Heart right ventricle (tissue), 16 donors: ENCODE measurements at regions not wholly inside any gene's neighbourhood (a gene's known extent, or its start where the extent isn't known, plus 50 kb on each side); places are given as distances from the start of the nearest gene placed in this dataset.

Experiments
- ATAC-seq, 8 donors: fragments of 200-7000 bp; cut with Tn5 transposase; one replicate each; pipeline ENCODE4 v1.9.1; 2020; ENCODE audit warnings: mild to moderate bottlenecking in 8 of 8, moderate library complexity in 8 of 8, moderate number of reproducible peaks in 1 of 8
- DNase-seq, 2 donors: peaks; one replicate each; pipeline ENCODE4 v3.0.0-alpha.2; 2020
- H3K27ac ChIP-seq, 10 donors: fragments of 200-600 bp; sonication (generic) in 2 of 10; one replicate each; pipeline versions ENCODE4 v1.5.0 to v1.8.0; 2020 to 2022; ENCODE audit warnings: mild to moderate bottlenecking in 3 of 10
- H3K27me3 ChIP-seq, 7 donors: fragments of 200-600 bp; one replicate each; pipeline ENCODE4 v1.8.0; 2021 to 2022; ENCODE audit warnings: mild to moderate bottlenecking in 2 of 7
- H3K36me3 ChIP-seq, 9 donors: fragments of 200-600 bp; sonication (generic) in 1 of 9; one replicate each; pipeline versions ENCODE4 v1.5.0 to v1.8.0; 2020 to 2022; ENCODE audit warnings: mild to moderate bottlenecking in 2 of 9
- H3K4me1 ChIP-seq, 9 donors: fragments of 200-600 bp; sonication (generic) in 1 of 9; one replicate each; pipeline versions ENCODE4 v1.5.0 to v1.8.0; 2020 to 2022; ENCODE audit warnings: mild to moderate bottlenecking in 4 of 9
- H3K4me3 ChIP-seq, 10 donors: fragments of 200-600 bp; sonication (generic) in 2 of 10; one replicate each; pipeline versions ENCODE4 v1.5.0 to v1.8.0; 2020 to 2022; ENCODE audit warnings: mild to moderate bottlenecking in 7 of 10, moderate library complexity in 2 of 10
- H3K9me3 ChIP-seq, 11 donors: fragments of 200-600 bp in 10 of 11; sonication (generic) in 2 of 11; one replicate each; pipeline versions ENCODE4 v1.5.0 to v1.8.0; 2013 to 2022; ENCODE audit warnings: mild to moderate bottlenecking in 2 of 11, control low read depth in 1 of 11, moderate library complexity in 1 of 11
- CTCF ChIP-seq, 9 donors: fragments of 200-600 bp; sonication (generic) in 2 of 9; IDR thresholded peaks; one replicate each; pipeline versions ENCODE4 v1.5.0 to v1.8.0; 2021 to 2022; ENCODE audit warnings: antibody characterized with exemption in 9 of 9, mild to moderate bottlenecking in 5 of 9, moderate library complexity in 1 of 9
- WGBS, 2 donors: extraction: QIAGEN DNeasy Blood & Tissue Kit; methylation state at CpG; one replicate each; pipeline ENCODE4 v1.1.7; 2013; ENCODE audit warnings: inconsistent platforms in 1 of 2; 5-methylcytosine and 5-hydroxymethylcytosine counted together
- intact Hi-C, 10 donors: fragments of 100-400 bp; cut with DNase I; formaldehyde crosslinking; loops; one replicate each; pipeline versions ENCODE4 v1.11.1 to v1.14.2; 2022
- donor health status: Arrhythmogenic right ventricular cardiomyopathy.
- donor health status: ischemic (EF 13 %, LVEDD 7.1; RV severe dilation, severe dysfunction).
- donor health status: healthy with polysubstance abuse.
- donor health status: DM: no; HTN: yes; CAD: no.
- donor health status: DM: no; HTN: no; CAD: no.
- donor health status: ischemic (EF 25% LVEDD 6.9; RV normal size, moderate dysfunction).
- donor health status: ischemic (EF 25% LVEDD 5.7; RV mildly dilated, moderate dysfunction).
- donor health status: healthy.
- donor health status: DM: yes; HTN: yes; CAD: no.
- donor health status: Ischemic cardiomyopathy.
- donor health status: ischemic (EF 35%, LVEDD 5.7; RV mildly dilated, moderate dysfunction).
- donor health status: nonischemic (EF 11% LVEDD 7.7; RV severe dilation, severe dysfunction).
- donor health status: DM: yes; HTN: yes; CAD: no.
- donor health status: PGD.
- donor health status: ischemic (EF 29% LVEDD 5.4; RV normal size, mild dysfunction).
- donor health status: nonischemic (EF 23%, LVEDD 6.1; RV moderate dilation, normal function).

GRCh38 chr7:115704884-115705283, 325.7 kb downstream of the TFEC start:
- WGBS, 2 donors = 67 to 84% methylated on average over 2 of the region's 2 CpGs
- Histone ChIP-seq H3K27ac (no peak overlapping the region), H3K27me3 (peaks cover 0 to 5% (median 0%) of the 10 kb centered on the region in 7 donors), H3K4me1 (no peaks in the 10 kb centered on the region), H3K4me3 (no peak overlapping the region), H3K9me3 (no peaks in the 10 kb centered on the region), H3K36me3 (no peaks in the 10 kb centered on the region)
- TF ChIP-seq CTCF (IDR thresholded peaks at IDR 0.05) = no peak
- DNase-seq (no peak), ATAC-seq (no peak)
- intact Hi-C loops = no loop called here

- DNase-seq (no peak), ATAC-seq (no peak)
- WGBS, 2 donors = 68 to 84% methylated on average over 1 of the region's 1 CpG
- intact Hi-C loops = no loop called here
- Histone ChIP-seq H3K4me3 (no peak overlapping the region), H3K27me3 (no peaks in the 10 kb centered on the region), H3K4me1 (no peaks in the 10 kb centered on the region), H3K36me3 (no peaks in the 10 kb centered on the region), H3K27ac (no peak overlapping the region), H3K9me3 (no peaks in the 10 kb centered on the region)
- no peak for TF ChIP-seq CTCF (IDR thresholded peaks at IDR 0.05)
These were observed 329.4 kb downstream of the TFEC start for GRCh38 chr7:115701141-115701540.

- DNase-seq (no peak), ATAC-seq (no peak)
- TF ChIP-seq CTCF (IDR thresholded peaks at IDR 0.05) = no peak
- intact Hi-C loops = no loop called here
- no peaks in the 10 kb centered on the region for H3K27me3 ChIP-seq
- no peaks in the 10 kb centered on the region for H3K36me3 ChIP-seq
- no peaks in the 10 kb centered on the region for H3K9me3 ChIP-seq
- no peak overlapping the region for H3K4me3 ChIP-seq
- no peak overlapping the region for H3K27ac ChIP-seq
- H3K4me1 ChIP-seq = no peaks in the 10 kb centered on the region
These were observed 336.1 kb downstream of the TFEC start for GRCh38 chr7:115694424-115694823.

DNA sequence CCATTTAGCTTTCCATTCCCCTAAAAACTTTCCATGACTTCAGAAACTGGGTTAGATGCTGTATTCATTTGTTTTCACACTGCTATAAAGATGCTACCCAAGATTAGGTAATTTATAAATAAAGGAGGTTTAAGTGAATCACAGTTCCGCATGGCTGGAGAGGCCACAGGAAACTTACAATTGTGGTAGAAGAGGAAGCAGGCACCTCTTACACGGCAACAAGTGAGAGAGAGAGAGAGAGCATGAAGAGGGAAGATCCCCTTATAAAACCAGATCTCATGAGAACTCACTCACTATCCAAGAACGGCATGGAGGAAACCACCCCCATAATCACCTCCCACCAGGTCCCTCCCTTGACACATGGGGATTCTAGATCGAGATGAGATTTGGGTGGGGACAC, 336.8 kb downstream of the TFEC start:
- TF ChIP-seq CTCF (IDR thresholded peaks at IDR 0.05) = no peak
- Histone ChIP-seq H3K4me3 (no peak overlapping the region), H3K4me1 (no peaks in the 10 kb centered on the region), H3K9me3 (no peaks in the 10 kb centered on the region), H3K27me3 (no peaks in the 10 kb centered on the region), H3K27ac (no peak overlapping the region), H3K36me3 (no peaks in the 10 kb centered on the region)
- ATAC-seq (no peak), DNase-seq (no peak)
- intact Hi-C loops = no loop called here
- 69 to 77% methylated on average over 4 of the region's 4 CpGs for WGBS, 2 donors

GRCh38 chr7:115689941-115690340, 340.6 kb downstream of the TFEC start:
- H3K27ac ChIP-seq = no peak overlapping the region
- no peaks in the 10 kb centered on the region for H3K27me3 ChIP-seq
- 72 to 74% methylated on average over 1 of the region's 1 CpG for WGBS, 2 donors
- intact Hi-C loops = no loop called here
- H3K4me1 ChIP-seq = no peaks in the 10 kb centered on the region
- no peak for TF ChIP-seq CTCF (IDR thresholded peaks at IDR 0.05)
- no peaks in the 10 kb centered on the region for H3K9me3 ChIP-seq
- H3K36me3 ChIP-seq = no peaks in the 10 kb centered on the region
- no peak overlapping the region for H3K4me3 ChIP-seq
- no peak for ATAC-seq
- DNase-seq = no peak
